ENCODE measurements at regions not wholly inside any gene's neighbourhood (a gene's known extent, or its start where the extent isn't known, plus 50 kb on each side); places are given as distances from the start of the nearest gene placed in this dataset.

DNA sequence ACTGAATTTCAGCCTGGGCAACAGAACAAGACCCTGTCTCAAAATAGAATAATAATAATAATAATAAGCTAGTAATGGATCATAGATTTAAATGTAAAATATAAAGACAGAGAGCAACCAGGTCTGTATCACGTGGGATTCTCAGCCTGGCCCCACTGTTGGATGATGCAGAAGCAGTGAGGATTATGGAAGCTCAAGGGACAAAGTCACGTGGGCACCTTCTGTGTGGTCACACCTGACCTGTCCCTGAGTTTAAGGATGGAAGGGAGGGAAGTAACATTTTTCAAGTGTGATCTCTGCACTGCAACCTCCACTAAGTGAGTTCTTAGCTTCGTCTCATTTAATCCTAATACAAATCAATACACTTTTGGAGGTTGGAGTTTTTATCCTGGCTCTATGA lies 212.5 kb upstream of the IER5L start (continued):
- TF ChIP-seq, protein P1, sequence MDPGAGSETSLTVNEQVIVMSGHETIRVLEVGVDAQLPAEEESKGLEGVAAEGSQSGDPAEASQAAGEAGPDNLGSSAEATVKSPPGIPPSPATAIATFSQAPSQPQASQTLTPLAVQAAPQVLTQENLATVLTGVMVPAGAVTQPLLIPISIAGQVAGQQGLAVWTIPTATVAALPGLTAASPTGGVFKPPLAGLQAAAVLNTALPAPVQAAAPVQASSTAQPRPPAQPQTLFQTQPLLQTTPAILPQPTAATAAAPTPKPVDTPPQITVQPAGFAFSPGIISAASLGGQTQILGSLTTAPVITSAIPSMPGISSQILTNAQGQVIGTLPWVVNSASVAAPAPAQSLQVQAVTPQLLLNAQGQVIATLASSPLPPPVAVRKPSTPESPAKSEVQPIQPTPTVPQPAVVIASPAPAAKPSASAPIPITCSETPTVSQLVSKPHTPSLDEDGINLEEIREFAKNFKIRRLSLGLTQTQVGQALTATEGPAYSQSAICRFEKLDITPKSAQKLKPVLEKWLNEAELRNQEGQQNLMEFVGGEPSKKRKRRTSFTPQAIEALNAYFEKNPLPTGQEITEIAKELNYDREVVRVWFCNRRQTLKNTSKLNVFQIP (CRISPR knock-in tag; IDR thresholded peaks at IDR 0.05; ENCODE audit: borderline replicate concordance, low read depth) = no peak
- TF ChIP-seq, protein P2, sequence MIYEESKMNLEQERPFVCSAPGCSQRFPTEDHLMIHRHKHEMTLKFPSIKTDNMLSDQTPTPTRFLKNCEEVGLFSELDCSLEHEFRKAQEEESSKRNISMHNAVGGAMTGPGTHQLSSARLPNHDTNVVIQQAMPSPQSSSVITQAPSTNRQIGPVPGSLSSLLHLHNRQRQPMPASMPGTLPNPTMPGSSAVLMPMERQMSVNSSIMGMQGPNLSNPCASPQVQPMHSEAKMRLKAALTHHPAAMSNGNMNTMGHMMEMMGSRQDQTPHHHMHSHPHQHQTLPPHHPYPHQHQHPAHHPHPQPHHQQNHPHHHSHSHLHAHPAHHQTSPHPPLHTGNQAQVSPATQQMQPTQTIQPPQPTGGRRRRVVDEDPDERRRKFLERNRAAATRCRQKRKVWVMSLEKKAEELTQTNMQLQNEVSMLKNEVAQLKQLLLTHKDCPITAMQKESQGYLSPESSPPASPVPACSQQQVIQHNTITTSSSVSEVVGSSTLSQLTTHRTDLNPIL (CRISPR knock-in tag; IDR thresholded peaks at IDR 0.05; ENCODE audit: low read depth) = no peak
- no peak for TF ChIP-seq ZFP3 (CRISPR knock-in tag; IDR thresholded peaks at IDR 0.05)

DNA sequence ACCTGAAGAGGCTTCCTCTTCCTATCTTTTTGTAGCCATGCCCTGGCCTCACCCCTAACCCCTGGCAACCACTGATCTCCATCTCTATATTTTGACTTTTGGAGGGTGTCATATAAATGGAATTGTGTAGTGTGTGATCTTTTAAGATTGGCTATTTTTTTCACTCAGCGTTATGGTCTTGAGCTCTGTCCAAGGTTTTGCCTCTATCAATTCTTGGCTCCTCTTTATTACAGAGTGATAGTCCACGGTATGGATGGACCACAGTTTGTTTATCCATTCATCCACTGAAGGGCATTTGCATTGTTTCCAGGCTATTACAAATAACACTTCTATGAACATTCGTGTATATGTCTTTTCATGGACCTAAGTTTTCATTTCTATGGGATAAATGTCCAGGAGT lies 209.8 kb upstream of the IER5L start:
- no peak for ATAC-seq
- TF ChIP-seq PPARA (CRISPR knock-in tag; IDR thresholded peaks at IDR 0.05; ENCODE audit: borderline replicate concordance) (no peak), ZC3H10 (CRISPR knock-in tag; IDR thresholded peaks at IDR 0.05) (no peak)
- TF ChIP-seq, protein P1 (CRISPR knock-in tag; IDR thresholded peaks at IDR 0.05; ENCODE audit: borderline replicate concordance, low read depth) = no peak

DNA sequence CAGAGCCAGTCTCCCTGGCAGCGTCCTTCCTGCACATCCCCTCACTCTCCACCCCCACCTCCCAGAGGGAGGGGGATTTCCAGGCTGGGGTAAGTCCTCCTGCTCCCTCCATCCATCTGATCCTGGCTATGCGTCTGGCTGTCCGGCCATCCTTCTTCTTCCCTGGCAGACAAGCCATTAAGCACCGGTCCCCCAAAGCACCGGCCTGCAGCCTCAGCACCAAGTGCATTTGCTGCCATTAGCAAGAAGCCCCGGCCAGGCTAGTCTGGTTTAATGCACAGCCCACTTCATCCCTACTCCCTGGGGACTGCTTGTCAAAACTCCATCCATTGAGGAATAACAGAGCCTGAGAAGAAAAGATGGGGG lies 208.7 kb upstream of the IER5L start:
- TF ChIP-seq ZC3H10 (CRISPR knock-in tag; IDR thresholded peaks at IDR 0.05) = no peak
- no peak for TF ChIP-seq ARNTL (CRISPR knock-in tag; IDR thresholded peaks at IDR 0.05; ENCODE audit: borderline replicate concordance, low read depth)
- TF ChIP-seq ZNF8 (CRISPR knock-in tag; IDR thresholded peaks at IDR 0.05) = no peak
- TF ChIP-seq, protein P1 (CRISPR knock-in tag; IDR thresholded peaks at IDR 0.05; ENCODE audit: borderline replicate concordance, low read depth) = no peak
- TF ChIP-seq SNAI2 (CRISPR knock-in tag; IDR thresholded peaks at IDR 0.05) = no peak
- TF ChIP-seq OSR1 (CRISPR knock-in tag; IDR thresholded peaks at IDR 0.05) = no peak
- TF ChIP-seq CSDC2 (CRISPR knock-in tag; IDR thresholded peaks at IDR 0.05) = no peak
- no peak for TF ChIP-seq ISL1 (CRISPR knock-in tag; IDR thresholded peaks at IDR 0.05)
- TF ChIP-seq, protein P3, sequence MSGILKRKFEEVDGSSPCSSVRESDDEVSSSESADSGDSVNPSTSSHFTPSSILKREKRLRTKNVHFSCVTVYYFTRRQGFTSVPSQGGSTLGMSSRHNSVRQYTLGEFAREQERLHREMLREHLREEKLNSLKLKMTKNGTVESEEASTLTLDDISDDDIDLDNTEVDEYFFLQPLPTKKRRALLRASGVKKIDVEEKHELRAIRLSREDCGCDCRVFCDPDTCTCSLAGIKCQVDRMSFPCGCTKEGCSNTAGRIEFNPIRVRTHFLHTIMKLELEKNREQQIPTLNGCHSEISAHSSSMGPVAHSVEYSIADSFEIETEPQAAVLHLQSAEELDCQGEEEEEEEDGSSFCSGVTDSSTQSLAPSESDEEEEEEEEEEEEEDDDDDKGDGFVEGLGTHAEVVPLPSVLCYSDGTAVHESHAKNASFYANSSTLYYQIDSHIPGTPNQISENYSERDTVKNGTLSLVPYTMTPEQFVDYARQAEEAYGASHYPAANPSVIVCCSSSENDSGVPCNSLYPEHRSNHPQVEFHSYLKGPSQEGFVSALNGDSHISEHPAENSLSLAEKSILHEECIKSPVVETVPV (CRISPR knock-in tag; IDR thresholded peaks at IDR 0.05) = no peak
- no peak for TF ChIP-seq ZNF565 (CRISPR knock-in tag; conservative IDR thresholded peaks at IDR 0.05; ENCODE audit: low read depth)
- TF ChIP-seq, protein P4, sequence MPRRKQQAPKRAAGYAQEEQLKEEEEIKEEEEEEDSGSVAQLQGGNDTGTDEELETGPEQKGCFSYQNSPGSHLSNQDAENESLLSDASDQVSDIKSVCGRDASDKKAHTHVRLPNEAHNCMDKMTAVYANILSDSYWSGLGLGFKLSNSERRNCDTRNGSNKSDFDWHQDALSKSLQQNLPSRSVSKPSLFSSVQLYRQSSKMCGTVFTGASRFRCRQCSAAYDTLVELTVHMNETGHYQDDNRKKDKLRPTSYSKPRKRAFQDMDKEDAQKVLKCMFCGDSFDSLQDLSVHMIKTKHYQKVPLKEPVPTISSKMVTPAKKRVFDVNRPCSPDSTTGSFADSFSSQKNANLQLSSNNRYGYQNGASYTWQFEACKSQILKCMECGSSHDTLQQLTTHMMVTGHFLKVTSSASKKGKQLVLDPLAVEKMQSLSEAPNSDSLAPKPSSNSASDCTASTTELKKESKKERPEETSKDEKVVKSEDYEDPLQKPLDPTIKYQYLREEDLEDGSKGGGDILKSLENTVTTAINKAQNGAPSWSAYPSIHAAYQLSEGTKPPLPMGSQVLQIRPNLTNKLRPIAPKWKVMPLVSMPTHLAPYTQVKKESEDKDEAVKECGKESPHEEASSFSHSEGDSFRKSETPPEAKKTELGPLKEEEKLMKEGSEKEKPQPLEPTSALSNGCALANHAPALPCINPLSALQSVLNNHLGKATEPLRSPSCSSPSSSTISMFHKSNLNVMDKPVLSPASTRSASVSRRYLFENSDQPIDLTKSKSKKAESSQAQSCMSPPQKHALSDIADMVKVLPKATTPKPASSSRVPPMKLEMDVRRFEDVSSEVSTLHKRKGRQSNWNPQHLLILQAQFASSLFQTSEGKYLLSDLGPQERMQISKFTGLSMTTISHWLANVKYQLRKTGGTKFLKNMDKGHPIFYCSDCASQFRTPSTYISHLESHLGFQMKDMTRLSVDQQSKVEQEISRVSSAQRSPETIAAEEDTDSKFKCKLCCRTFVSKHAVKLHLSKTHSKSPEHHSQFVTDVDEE (CRISPR knock-in tag; IDR thresholded peaks at IDR 0.05) = no peak
- TF ChIP-seq TCF4 (CRISPR knock-in tag; IDR thresholded peaks at IDR 0.05; ENCODE audit: borderline replicate concordance) = no peak
- TF ChIP-seq, protein P5, sequence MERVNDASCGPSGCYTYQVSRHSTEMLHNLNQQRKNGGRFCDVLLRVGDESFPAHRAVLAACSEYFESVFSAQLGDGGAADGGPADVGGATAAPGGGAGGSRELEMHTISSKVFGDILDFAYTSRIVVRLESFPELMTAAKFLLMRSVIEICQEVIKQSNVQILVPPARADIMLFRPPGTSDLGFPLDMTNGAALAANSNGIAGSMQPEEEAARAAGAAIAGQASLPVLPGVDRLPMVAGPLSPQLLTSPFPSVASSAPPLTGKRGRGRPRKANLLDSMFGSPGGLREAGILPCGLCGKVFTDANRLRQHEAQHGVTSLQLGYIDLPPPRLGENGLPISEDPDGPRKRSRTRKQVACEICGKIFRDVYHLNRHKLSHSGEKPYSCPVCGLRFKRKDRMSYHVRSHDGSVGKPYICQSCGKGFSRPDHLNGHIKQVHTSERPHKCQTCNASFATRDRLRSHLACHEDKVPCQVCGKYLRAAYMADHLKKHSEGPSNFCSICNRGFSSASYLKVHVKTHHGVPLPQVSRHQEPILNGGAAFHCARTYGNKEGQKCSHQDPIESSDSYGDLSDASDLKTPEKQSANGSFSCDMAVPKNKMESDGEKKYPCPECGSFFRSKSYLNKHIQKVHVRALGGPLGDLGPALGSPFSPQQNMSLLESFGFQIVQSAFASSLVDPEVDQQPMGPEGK (CRISPR knock-in tag; IDR thresholded peaks at IDR 0.05; ENCODE audit: borderline replicate concordance) = no peak
- TF ChIP-seq BACH2 (CRISPR knock-in tag; IDR thresholded peaks at IDR 0.05; ENCODE audit: borderline replicate concordance) = no peak
- TF ChIP-seq TOX (CRISPR knock-in tag; IDR thresholded peaks at IDR 0.05; ENCODE audit: borderline replicate concordance) = no peak
- no peak for TF ChIP-seq RARB (CRISPR knock-in tag; IDR thresholded peaks at IDR 0.05)
- no peak for TF ChIP-seq ESRRG (CRISPR knock-in tag; IDR thresholded peaks at IDR 0.05)
- no peak for TF ChIP-seq PPARA (CRISPR knock-in tag; IDR thresholded peaks at IDR 0.05; ENCODE audit: borderline replicate concordance)
- no peak for TF ChIP-seq ZFP3 (CRISPR knock-in tag; IDR thresholded peaks at IDR 0.05)
- TF ChIP-seq, protein P2 (CRISPR knock-in tag; IDR thresholded peaks at IDR 0.05; ENCODE audit: low read depth) = no peak
- ATAC-seq = no peak

Data from SK-N-SH treated with all-trans-retinoic acid at 6 μM for 48 hours (cell line).